Dedifferentiated amniotic fluid mesenchymal stem cell (primary cell): ENCODE measurements at regions not wholly inside any gene's neighbourhood (a gene's known extent, or its start where the extent isn't known, plus 50 kb on each side); places are given as distances from the start of the nearest gene placed in this dataset.
A peak's percentile ranks its signal among the peaks of the same experiment; 100 is the strongest.

ENCODE experiments used
- DNase-seq: peaks from one replicate; pipeline ENCODE4 v3.0.0-alpha.2; 2016; ENCODE audit errors: extremely low spot score

GRCh38 chr1:94734963-94735901, 84.9 kb upstream of the SLC44A3 start:
- DNase-seq = peak; percentile 80

DNA sequence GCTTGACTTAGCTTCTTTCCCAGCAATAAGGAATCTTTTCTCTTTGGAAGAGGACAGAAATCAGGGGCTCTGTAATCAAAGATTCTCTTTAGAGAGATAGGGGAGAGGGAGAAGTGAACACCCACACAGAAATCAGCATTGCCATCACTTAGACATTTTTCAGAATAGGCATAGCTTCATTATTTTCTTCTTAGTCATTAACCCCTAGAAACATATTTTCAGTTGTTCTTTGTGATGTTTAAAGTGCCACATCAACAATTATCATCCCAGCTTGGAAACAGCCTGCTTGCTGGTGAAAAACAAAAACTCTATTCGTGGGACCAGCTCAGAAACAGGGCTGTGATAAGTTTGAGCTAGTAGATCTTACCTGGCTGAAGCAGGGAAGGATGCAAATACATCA, 88.3 kb upstream of the SLC44A3 start:
- DNase-seq = no peak

DNA sequence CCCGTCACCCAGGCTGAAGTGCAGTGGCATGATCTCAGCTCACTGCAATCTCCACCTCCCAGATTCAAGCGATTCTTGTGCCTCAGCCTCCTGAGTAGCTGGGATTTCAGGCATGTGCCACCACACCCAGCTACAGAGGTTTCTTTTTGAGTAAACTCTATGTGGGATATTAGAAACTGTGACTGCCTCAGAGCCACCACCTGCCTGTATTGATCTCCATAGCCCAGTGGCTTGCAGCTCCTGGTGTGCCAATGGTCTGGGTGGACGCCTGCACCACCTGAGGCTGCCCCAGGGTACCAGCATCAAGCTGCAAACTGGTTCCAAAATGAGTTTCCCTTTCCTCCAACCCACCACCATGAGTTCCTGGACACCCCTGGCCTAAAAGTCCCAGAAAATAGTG, 89.7 kb upstream of the SLC44A3 start:
- DNase-seq = no peak

DNA sequence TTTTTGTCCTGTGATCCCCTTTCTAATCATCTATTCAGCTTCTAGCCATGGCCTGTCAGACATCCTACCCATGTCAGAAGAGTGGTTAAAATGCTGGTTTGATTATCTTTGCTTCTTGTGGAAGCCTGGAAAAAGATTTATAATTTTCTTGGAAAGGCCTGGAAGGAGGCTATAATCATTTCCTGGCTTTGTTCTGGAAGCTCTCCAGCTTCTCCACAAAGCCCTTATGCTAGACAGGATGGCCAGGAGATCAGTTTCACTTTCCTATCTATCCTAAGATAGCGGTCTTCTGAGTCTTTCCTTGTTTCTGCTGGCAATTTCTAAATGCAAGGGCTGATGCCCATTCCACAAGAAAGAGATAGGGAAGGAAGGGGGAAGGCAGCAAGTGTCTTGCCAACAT, 90.9 kb upstream of the SLC44A3 start:
- peak; percentile 62 for DNase-seq

- DNase-seq = peak; percentile 91
Measured at GRCh38 chr1:94727846-94728715, 92.1 kb upstream of the SLC44A3 start.

- no peak for DNase-seq
Measured at GRCh38 chr1:94726981-94727685, 93.0 kb upstream of the SLC44A3 start.

- DNase-seq = no peak
Measured at GRCh38 chr1:94725566-94725965, 94.6 kb upstream of the SLC44A3 start.

DNA sequence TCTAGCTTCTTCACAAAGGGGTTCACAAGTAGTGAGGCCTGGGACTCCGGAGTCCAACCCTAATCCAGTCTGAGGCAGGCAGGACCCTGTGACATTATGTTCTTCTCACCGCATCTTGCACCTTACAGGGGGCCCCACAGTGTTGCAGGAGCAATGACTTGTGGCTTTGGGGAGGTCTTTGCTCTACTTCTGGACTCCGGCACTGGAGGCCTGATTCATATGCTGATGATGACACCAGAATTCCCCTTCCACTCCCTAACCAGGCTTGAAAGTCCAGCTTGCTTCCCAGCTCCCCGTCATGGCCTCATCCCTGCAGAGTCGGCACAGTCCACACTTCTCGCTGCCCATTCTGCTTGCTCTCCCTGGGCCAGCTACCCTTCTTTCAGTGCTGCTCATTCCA, 96.3 kb upstream of the SLC44A3 start:
- no peak for DNase-seq

- DNase-seq = no peak
Measured at GRCh38 chr1:94723463-94723862, 96.7 kb upstream of the SLC44A3 start.

- no peak for DNase-seq
Measured at GRCh38 chr1:94722181-94722580, 98.0 kb upstream of the SLC44A3 start.

GRCh38 chr1:94721240-94721639, 98.9 kb upstream of the SLC44A3 start:
- DNase-seq = no peak

GRCh38 chr1:94719926-94720793, 100.0 kb upstream of the SLC44A3 start:
- no peak for DNase-seq

GRCh38 chr1:94716965-94717364, 103.2 kb upstream of the SLC44A3 start:
- DNase-seq = no peak

- no peak for DNase-seq
Measured at GRCh38 chr1:94715321-94715720, 104.8 kb upstream of the SLC44A3 start.

DNA sequence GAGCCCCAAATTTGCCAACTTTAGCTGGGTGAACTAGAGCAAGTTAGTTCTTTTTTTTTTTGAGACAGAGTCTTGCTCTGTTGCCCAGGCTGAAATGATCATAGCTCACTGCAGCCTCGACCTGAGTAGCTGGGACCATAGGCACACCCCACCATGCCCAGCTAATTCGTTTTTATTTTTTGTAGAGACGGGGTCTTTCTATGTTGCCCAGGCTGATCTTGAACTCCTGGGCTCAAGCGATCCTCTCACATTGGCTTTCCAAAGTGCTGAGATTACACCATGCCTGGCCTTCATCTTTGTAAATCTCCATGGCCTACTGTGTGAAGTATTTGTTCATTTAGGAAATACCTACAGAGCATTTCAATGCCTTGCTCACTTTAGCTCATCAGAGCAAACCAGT, 105.6 kb upstream of the SLC44A3 start:
- DNase-seq = no peak

DNA sequence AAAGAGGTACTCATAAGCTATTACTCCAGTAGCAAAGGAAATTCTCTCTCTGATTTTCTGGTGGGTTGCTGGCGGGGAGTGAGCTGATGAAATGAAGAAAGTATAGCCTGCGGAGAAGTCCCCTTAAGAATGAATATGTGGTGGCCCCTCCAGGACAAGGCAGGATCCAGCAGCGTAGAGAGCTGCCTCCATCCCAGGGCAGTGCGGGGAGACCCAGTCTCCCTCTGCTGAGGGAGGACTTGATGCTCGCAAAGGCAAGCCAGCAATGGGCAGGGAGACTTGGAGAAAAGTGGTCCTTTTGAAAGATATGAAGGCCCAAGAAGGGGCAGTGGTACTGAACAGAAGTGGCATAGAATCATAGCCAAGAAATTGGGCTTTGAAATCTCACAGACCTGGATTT, 106.0 kb upstream of the SLC44A3 start:
- no peak for DNase-seq

DNA sequence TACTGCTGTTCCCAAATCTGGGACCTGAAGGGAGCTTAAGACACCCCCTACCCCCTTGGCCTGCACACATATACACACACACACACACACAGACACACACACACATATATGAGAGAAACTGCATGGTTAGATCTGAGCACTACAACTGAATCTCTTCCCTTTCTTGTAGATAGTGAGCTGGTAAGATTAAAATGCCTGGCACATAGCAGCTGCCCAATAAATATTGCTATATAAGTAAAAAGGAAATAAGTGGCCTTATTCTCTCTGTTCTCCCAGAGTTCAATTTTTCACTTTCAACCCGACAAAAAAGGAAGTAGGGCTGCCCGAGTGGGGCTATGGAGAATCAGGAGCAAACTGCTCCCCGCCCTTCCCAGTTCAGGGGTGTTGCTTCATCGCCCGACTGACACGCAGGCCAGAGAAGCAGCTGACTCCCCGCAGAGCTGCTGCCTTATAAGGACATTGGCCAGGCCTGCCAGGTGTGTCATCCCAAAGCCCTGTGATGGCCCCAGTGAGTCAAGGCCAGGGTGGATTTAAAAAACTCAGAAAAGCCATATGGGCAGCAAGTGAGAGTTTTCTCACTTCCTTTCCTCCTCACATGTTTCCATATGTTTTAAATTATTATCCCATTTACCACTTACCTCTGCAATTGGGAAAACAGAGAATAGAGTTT, 106.5 kb upstream of the SLC44A3 start:
- DNase-seq = peak; percentile 47

DNA sequence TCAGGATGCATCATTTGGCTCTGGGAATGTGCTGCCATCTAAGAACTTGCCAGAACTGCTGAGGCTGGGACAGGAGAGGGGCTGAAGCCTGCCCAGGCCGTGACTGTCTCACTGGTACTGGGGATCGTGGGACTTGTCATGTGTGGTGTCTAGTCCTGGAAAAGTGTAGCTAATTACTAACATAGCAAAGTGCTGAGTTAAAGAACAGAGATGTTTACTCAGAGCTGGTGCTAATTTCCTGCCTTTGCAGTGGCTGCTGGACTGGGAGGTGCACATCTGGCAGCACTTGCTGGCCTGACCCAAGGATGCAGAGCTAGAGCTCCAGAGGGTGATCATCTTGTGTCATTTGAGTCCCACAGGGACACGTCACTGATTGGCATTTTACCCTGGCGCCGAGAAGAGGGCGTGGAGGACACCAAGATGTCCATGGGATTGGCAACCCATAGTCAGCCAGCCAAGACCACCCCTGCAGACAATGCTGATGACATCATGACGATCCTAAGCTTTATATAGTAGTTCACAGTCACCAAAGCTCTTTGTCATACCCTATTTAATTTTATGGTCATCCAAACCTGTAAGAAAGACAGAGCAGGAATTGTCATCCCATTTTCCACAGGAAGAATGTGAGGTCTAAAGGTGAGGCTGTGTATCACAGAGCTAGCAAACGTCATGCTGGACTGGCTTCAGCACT, 110.1 kb upstream of the SLC44A3 start:
- no peak for DNase-seq

DNA sequence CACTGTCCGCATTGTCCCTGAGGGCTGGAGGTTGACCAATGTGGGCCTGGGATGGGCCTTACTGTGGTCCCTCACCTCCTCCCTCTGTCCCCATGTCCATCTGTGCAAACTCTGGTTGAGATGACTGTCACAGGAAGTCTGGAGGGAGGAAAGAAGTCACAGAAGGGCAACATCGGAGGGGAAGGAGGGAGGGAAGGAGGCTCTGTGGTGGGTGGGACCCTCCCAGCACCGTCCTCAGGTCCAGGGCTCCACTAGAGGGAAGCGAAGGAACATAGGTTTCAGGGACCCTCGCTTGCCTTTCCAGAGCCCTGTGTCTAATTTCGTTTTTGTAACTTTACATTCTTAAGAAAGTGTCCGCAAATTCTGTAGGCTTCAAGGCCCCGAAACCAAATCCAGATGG, 111.3 kb upstream of the SLC44A3 start:
- DNase-seq = no peak

DNA sequence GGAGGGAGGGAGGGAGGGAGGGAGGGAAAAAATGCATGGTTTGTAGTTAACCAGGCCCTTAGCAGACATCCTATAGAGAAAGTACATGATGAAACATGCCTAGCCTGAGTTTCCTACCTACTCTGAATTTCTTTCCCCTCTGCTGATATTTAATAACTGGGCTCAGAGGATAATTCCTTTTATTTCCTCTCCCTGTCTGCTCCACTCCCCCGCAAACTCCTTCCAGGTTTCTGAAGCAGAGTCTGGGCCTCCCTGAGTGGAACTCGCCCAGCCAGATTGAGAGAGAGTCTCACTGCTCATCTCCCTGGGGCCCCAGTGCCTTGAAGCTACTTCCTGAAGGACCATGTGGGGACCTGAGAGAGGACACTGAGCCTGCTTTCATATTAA, 111.9 kb upstream of the SLC44A3 start:
- DNase-seq = no peak
